HuH-7.5 (cell line): ENCODE measurements at regions not wholly inside any gene's neighbourhood (a gene's known extent, or its start where the extent isn't known, plus 50 kb on each side); places are given as distances from the start of the nearest gene placed in this dataset.

ENCODE experiments used
- DNase-seq: peaks from one replicate; pipeline ENCODE4 v3.0.0; 2011; ENCODE audit warnings: low spot score

GRCh38 chr10:43971981-43972380 lies 323.3 kb upstream of the ZNF32 start:
- no peak for DNase-seq

GRCh38 chr10:43971306-43971705 lies 322.6 kb upstream of the ZNF32 start:
- DNase-seq, result no peak

- DNase-seq, result no peak
These were observed 322.0 kb upstream of the ZNF32 start for GRCh38 chr10:43970717-43971116.

GRCh38 chr10:43970018-43970698 lies 321.5 kb upstream of the ZNF32 start:
- no peak for DNase-seq

GRCh38 chr10:43969506-43969905 lies 320.8 kb upstream of the ZNF32 start:
- no peak for DNase-seq

- DNase-seq, result no peak
These were observed 320.3 kb upstream of the ZNF32 start for GRCh38 chr10:43968961-43969360.

GRCh38 chr10:43968076-43968475 lies 319.4 kb upstream of the ZNF32 start:
- no peak for DNase-seq

- DNase-seq, result no peak
These were observed 317.9 kb upstream of the ZNF32 start for GRCh38 chr10:43966571-43966965.

- no peak for DNase-seq
These were observed 317.4 kb upstream of the ZNF32 start for GRCh38 chr10:43965918-43966570.

GRCh38 chr10:43965033-43965917 lies 316.6 kb upstream of the ZNF32 start:
- no peak for DNase-seq

- DNase-seq, result no peak
These were observed 315.8 kb upstream of the ZNF32 start for GRCh38 chr10:43964486-43964885.

- no peak for DNase-seq
These were observed 315.2 kb upstream of the ZNF32 start for GRCh38 chr10:43963793-43964425.

GRCh38 chr10:43963379-43963778 lies 314.7 kb upstream of the ZNF32 start:
- DNase-seq, result no peak

GRCh38 chr10:43962346-43963191 lies 313.9 kb upstream of the ZNF32 start:
- DNase-seq, result no peak

GRCh38 chr10:43961523-43962345 lies 313.1 kb upstream of the ZNF32 start:
- DNase-seq, result no peak

GRCh38 chr10:43960981-43961380 lies 312.3 kb upstream of the ZNF32 start:
- DNase-seq, result no peak

- DNase-seq, result no peak
These were observed 311.8 kb upstream of the ZNF32 start for GRCh38 chr10:43960477-43960876.

GRCh38 chr10:43960135-43960415 lies 311.4 kb upstream of the ZNF32 start:
- no peak for DNase-seq

- DNase-seq, result no peak
These were observed 310.9 kb upstream of the ZNF32 start for GRCh38 chr10:43959364-43960134.

- no peak for DNase-seq
These were observed 310.3 kb upstream of the ZNF32 start for GRCh38 chr10:43958964-43959363.
